ENCODE measurements at regions not wholly inside any gene's neighbourhood (a gene's known extent, or its start where the extent isn't known, plus 50 kb on each side); places are given as distances from the start of the nearest gene placed in this dataset.

GRCh38 chr6:122198922-122199321 lies 200.5 kb upstream of the HSF2 start:
- ChIA-PET CTCF (no interaction called here), POLR2A (ENCODE audit: unreplicated experiment) (no interaction called here)
- intact Hi-C loops (cut with micrococcal nuclease), result no loop called here

GRCh38 chr6:122200440-122200839 lies 199.0 kb upstream of the HSF2 start:
- Histone ChIP-seq H4K20me1 (ENCODE audit: low read length) (no peaks in the 10 kb centered on the region), H3F3A (ENCODE audit: low read length, unreplicated experiment) (no peaks in the 10 kb centered on the region), H3K9ac (ENCODE audit: low read length) (no peak overlapping the region), H3K79me2 (ENCODE audit: low read length) (no peaks in the 10 kb centered on the region), H3K27me3 (ENCODE audit: low read length) (peaks cover 21% of the 10 kb centered on the region), H3K36me3 (ENCODE audit: low read depth, low read length) (no peaks in the 10 kb centered on the region), H3K4me2 (ENCODE audit: low read length) (no peak overlapping the region), H3K27ac (ENCODE audit: low read length) (no peak overlapping the region), H3K9me2 (replicated peaks; ENCODE audit: low read length) (no peaks in the 10 kb centered on the region), H2AFZ (ENCODE audit: low read length) (no peak overlapping the region), H3K4me1 (ENCODE audit: insufficient read depth, low read length) (no peaks in the 10 kb centered on the region), H3K4me3 (ENCODE audit: low read length) (no peak overlapping the region), H3K9me3 (ENCODE audit: low read length) (no peaks in the 10 kb centered on the region)
- DNase-seq (no peak), ATAC-seq (no peak)
- intact Hi-C loops (cut with micrococcal nuclease), result no loop called here
- ChIA-PET POLR2A (ENCODE audit: unreplicated experiment) (no interaction called here), CTCF (no interaction called here)
- TF ChIP-seq EZH2 (IDR thresholded peaks at IDR 0.05; ENCODE audit: low read length, unreplicated experiment), result no peak
- TF ChIP-seq EZH2phosphoT487 (IDR thresholded peaks at IDR 0.05; ENCODE audit: borderline replicate concordance, low read length), result no peak
- TF ChIP-seq, protein P1, sequence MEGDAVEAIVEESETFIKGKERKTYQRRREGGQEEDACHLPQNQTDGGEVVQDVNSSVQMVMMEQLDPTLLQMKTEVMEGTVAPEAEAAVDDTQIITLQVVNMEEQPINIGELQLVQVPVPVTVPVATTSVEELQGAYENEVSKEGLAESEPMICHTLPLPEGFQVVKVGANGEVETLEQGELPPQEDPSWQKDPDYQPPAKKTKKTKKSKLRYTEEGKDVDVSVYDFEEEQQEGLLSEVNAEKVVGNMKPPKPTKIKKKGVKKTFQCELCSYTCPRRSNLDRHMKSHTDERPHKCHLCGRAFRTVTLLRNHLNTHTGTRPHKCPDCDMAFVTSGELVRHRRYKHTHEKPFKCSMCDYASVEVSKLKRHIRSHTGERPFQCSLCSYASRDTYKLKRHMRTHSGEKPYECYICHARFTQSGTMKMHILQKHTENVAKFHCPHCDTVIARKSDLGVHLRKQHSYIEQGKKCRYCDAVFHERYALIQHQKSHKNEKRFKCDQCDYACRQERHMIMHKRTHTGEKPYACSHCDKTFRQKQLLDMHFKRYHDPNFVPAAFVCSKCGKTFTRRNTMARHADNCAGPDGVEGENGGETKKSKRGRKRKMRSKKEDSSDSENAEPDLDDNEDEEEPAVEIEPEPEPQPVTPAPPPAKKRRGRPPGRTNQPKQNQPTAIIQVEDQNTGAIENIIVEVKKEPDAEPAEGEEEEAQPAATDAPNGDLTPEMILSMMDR (conservative IDR thresholded peaks at IDR 0.05; ENCODE audit: low read depth, low read length), result no peak
- no TSS peak for BruUV-seq (replicated peaks)

More at GRCh38 chr6:122198922-122199321, 200.5 kb upstream of the HSF2 start:
- no peaks in the 10 kb centered on the region for H3F3A ChIP-seq (ENCODE audit: low read length, unreplicated experiment)
- H3K9ac ChIP-seq (ENCODE audit: low read length), result no peak overlapping the region
- H3K27me3 ChIP-seq (ENCODE audit: low read length), result peaks cover 21% of the 10 kb centered on the region
- TF ChIP-seq EZH2 (IDR thresholded peaks at IDR 0.05; ENCODE audit: low read length, unreplicated experiment) (no peak), EZH2phosphoT487 (IDR thresholded peaks at IDR 0.05; ENCODE audit: borderline replicate concordance, low read length) (no peak)
- TF ChIP-seq, protein P1 (conservative IDR thresholded peaks at IDR 0.05; ENCODE audit: low read depth, low read length), result no peak
- H3K36me3 ChIP-seq (ENCODE audit: low read depth, low read length), result no peaks in the 10 kb centered on the region
- H3K9me2 ChIP-seq (replicated peaks; ENCODE audit: low read length), result no peaks in the 10 kb centered on the region
- H3K4me3 ChIP-seq (ENCODE audit: low read length), result no peak overlapping the region
- H3K79me2 ChIP-seq (ENCODE audit: low read length), result no peaks in the 10 kb centered on the region
- no peaks in the 10 kb centered on the region for H4K20me1 ChIP-seq (ENCODE audit: low read length)
- no peaks in the 10 kb centered on the region for H3K4me1 ChIP-seq (ENCODE audit: insufficient read depth, low read length)
- no peak overlapping the region for H3K4me2 ChIP-seq (ENCODE audit: low read length)
- no peak overlapping the region for H3K27ac ChIP-seq (ENCODE audit: low read length)
- no peak for DNase-seq
- no peak overlapping the region for H2AFZ ChIP-seq (ENCODE audit: low read length)
- no peaks in the 10 kb centered on the region for H3K9me3 ChIP-seq (ENCODE audit: low read length)
- BruUV-seq (replicated peaks), result no TSS peak
- no peak for ATAC-seq

GRCh38 chr6:122202576-122203137 lies 196.8 kb upstream of the HSF2 start:
- TF ChIP-seq EZH2 (IDR thresholded peaks at IDR 0.05; ENCODE audit: low read length, unreplicated experiment) (no peak), EZH2phosphoT487 (IDR thresholded peaks at IDR 0.05; ENCODE audit: borderline replicate concordance, low read length) (no peak)
- TF ChIP-seq, protein P1 (conservative IDR thresholded peaks at IDR 0.05; ENCODE audit: low read depth, low read length), result no peak

More at GRCh38 chr6:122202576-122203137, 196.8 kb upstream of the HSF2 start:
- H3K4me3 ChIP-seq (ENCODE audit: low read length), result no peak overlapping the region
- intact Hi-C loops (cut with micrococcal nuclease), result no loop called here
- H3K4me2 ChIP-seq (ENCODE audit: low read length), result no peak overlapping the region
- H3K27ac ChIP-seq (ENCODE audit: low read length), result no peak overlapping the region
- no peaks in the 10 kb centered on the region for H4K20me1 ChIP-seq (ENCODE audit: low read length)
- 0 out of 2 replicates have a peak, but pooled peaks cover 8% of the 10 kb centered on the region for H3K27me3 ChIP-seq (ENCODE audit: low read length)
- H3K79me2 ChIP-seq (ENCODE audit: low read length), result no peaks in the 10 kb centered on the region
- no peaks in the 10 kb centered on the region for H3K9me3 ChIP-seq (ENCODE audit: low read length)
- CTCF ChIA-PET, result no interaction called here
- POLR2A ChIA-PET (ENCODE audit: unreplicated experiment), result no interaction called here
- DNase-seq, result no peak
- ATAC-seq, result no peak
- no peaks in the 10 kb centered on the region for H3K9me2 ChIP-seq (replicated peaks; ENCODE audit: low read length)
- H3F3A ChIP-seq (ENCODE audit: low read length, unreplicated experiment), result no peaks in the 10 kb centered on the region
- no peak overlapping the region for H3K9ac ChIP-seq (ENCODE audit: low read length)
- H2AFZ ChIP-seq (ENCODE audit: low read length), result no peak overlapping the region
- H3K4me1 ChIP-seq (ENCODE audit: insufficient read depth, low read length), result no peaks in the 10 kb centered on the region
- H3K36me3 ChIP-seq (ENCODE audit: low read depth, low read length), result no peaks in the 10 kb centered on the region
- BruUV-seq (replicated peaks), result no TSS peak

Measured in PC-3 (cell line).